Stimulated activated CD8-positive, alpha-beta memory T cell treated with anti-CD3 and anti-CD28 coated beads, Interleukin-12 subunit alpha, Interleukin-12 subunit beta, amount 100 ng/mL, for 1 hour (primary cell): ENCODE measurements at regions not wholly inside any gene's neighbourhood (a gene's known extent, or its start where the extent isn't known, plus 50 kb on each side); places are given as distances from the start of the nearest gene placed in this dataset.

Source experiments
- DNase-seq: peaks from one replicate; pipeline ENCODE4 v3.0.0-alpha.2; 2020; ENCODE audit warnings: low read depth

- no peak for DNase-seq
Measured at GRCh38 chr18:37717656-37718055, 152.1 kb upstream of the CELF4 start.

- DNase-seq = no peak
Measured at GRCh38 chr18:37717098-37717497, 151.5 kb upstream of the CELF4 start.

- no peak for DNase-seq
Measured at GRCh38 chr18:37716106-37716735, 150.6 kb upstream of the CELF4 start.

GRCh38 chr18:37714691-37715090 lies 149.1 kb upstream of the CELF4 start:
- no peak for DNase-seq

- no peak for DNase-seq
Measured at GRCh38 chr18:37712776-37713175, 147.2 kb upstream of the CELF4 start.

GRCh38 chr18:37711766-37712505 lies 146.3 kb upstream of the CELF4 start:
- DNase-seq = no peak

GRCh38 chr18:37710726-37711125 lies 145.1 kb upstream of the CELF4 start:
- no peak for DNase-seq

GRCh38 chr18:37709740-37710139 lies 144.1 kb upstream of the CELF4 start:
- DNase-seq = no peak

- DNase-seq = no peak
Measured at GRCh38 chr18:37705016-37705415, 139.4 kb upstream of the CELF4 start.

- no peak for DNase-seq
Measured at GRCh38 chr18:37702841-37703240, 137.2 kb upstream of the CELF4 start.

- DNase-seq = no peak
Measured at GRCh38 chr18:37701967-37702366, 136.4 kb upstream of the CELF4 start.

GRCh38 chr18:37698508-37699040 lies 133.0 kb upstream of the CELF4 start:
- no peak for DNase-seq

- no peak for DNase-seq
Measured at GRCh38 chr18:37694516-37694915, 128.9 kb upstream of the CELF4 start.

- no peak for DNase-seq
Measured at GRCh38 chr18:37691162-37691561, 125.6 kb upstream of the CELF4 start.

- no peak for DNase-seq
Measured at GRCh38 chr18:37689841-37690240, 124.2 kb upstream of the CELF4 start.

GRCh38 chr18:37684590-37684989 lies 119.0 kb upstream of the CELF4 start:
- no peak for DNase-seq

GRCh38 chr18:37684183-37684582 lies 118.6 kb upstream of the CELF4 start:
- DNase-seq = no peak

- DNase-seq = no peak
Measured at GRCh38 chr18:37680911-37681310, 115.3 kb upstream of the CELF4 start.

GRCh38 chr18:37676276-37676675 lies 110.7 kb upstream of the CELF4 start:
- DNase-seq = no peak

- no peak for DNase-seq
Measured at GRCh38 chr18:37675699-37676098, 110.1 kb upstream of the CELF4 start.

- DNase-seq = no peak
Measured at GRCh38 chr18:37674570-37674969, 109.0 kb upstream of the CELF4 start.

- no peak for DNase-seq
Measured at GRCh38 chr18:37673671-37674070, 108.1 kb upstream of the CELF4 start.

- no peak for DNase-seq
Measured at GRCh38 chr18:37672932-37673595, 107.5 kb upstream of the CELF4 start.
